GM10266 (cell line): ENCODE measurements at regions not wholly inside any gene's neighbourhood (a gene's known extent, or its start where the extent isn't known, plus 50 kb on each side); places are given as distances from the start of the nearest gene placed in this dataset.

Source experiments
- DNase-seq: peaks from one replicate; pipeline ENCODE4 v3.0.0; 2012; ENCODE audit errors: extremely low spot score
- CTCF ChIP-seq: IDR thresholded peaks from 2 replicates; pipeline ENCODE4 v1.5.1; 2012; ENCODE audit warnings: mild to moderate bottlenecking, low read depth; ENCODE audit not compliant: control insufficient read depth, insufficient read depth; ENCODE audit errors: missing control alignments

GRCh38 chr13:30359991-30360390 lies 52.6 kb upstream of the KATNAL1 start:
- TF ChIP-seq CTCF = no peak
- DNase-seq = no peak

DNA sequence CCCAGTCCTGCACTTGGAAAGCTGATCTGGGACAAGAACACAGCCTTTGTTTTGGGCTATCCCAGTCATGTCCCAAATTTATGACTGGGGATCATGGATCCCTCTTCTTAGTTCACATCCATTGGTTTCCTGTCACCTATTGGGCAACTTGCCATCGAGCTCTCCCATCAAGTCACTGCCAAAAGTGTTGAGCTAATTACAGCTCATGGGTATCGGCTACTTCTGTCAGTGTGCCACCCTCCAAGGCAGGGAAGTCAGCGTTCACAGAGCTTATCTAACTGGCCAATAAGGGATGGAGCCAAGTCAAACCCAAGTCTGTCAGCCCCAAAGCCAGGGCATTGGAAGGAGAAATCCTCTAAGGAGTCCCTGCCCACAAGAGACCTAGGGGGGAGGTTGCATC lies 53.2 kb upstream of the KATNAL1 start:
- DNase-seq = no peak

GRCh38 chr13:30362005-30362788 lies 54.8 kb upstream of the KATNAL1 start:
- TF ChIP-seq CTCF = no peak
- DNase-seq = no peak

More for the DNA sequence above, 53.2 kb upstream of the KATNAL1 start:
- no peak for TF ChIP-seq CTCF

DNA sequence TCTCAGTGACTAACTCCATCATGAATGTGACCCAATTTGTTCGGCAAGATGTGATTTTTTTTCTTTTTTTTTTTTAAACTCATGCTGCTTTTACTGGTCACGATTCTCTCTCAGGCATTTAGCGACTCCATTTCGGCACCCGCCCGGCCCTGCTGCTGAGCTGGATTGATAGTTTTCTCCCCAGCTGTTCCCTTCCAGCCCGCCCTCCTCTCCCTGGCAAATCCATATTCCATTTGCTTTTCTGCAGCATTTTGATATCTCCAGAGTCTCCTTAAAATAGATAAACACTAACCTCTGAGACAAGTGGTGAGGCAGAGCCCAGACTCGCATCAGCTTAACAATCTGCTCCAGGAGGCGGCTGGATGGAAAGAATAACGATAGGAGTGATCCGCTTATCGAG lies 55.5 kb upstream of the KATNAL1 start:
- DNase-seq = no peak

DNA sequence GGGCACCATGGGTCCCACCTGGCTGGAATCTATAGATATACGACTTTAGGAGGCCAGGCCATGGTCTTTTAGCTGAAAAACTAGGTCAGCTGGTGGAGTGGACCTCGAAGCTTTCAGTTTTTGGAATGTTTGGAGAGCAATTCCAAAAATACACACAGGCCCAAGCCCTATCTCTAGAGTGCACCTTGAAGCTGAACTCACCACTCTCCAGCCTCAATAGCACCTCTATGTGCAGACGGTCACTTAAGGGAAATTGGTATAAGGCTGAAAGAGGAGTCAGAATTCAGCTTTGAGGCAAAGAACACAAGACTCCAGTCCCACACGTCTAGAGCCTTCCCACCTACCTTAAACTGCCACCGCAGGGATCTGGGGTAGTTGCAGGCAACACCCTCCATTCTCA lies 56.4 kb upstream of the KATNAL1 start:
- DNase-seq = no peak
- TF ChIP-seq CTCF = no peak

More for the DNA sequence above, 55.5 kb upstream of the KATNAL1 start:
- no peak for TF ChIP-seq CTCF

DNA sequence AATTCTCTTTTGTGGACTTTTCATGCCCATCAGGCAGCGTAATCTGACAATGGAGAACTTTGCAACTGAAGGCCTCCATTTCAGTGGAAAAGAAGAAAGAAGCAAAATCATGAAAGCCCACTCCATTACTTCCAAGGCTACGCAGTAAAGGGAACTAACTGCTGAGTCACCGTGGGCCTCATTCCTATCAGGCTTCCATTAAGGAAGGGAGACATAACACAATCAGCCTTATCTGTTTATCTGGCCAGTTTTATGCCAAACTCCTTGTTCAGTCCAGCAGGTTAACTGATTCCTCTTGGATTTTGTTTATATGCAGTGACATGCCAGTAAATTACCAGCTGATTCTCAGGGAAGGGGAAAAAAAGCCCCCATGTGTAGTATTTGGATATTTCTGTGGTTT lies 56.8 kb upstream of the KATNAL1 start:
- DNase-seq = no peak

GRCh38 chr13:30364876-30365275 lies 57.4 kb upstream of the UBE2L5 start:
- TF ChIP-seq CTCF = no peak
- DNase-seq = no peak

More for the DNA sequence above, 56.8 kb upstream of the KATNAL1 start:
- no peak for TF ChIP-seq CTCF
